ENCODE measurements at regions not wholly inside any gene's neighbourhood (a gene's known extent, or its start where the extent isn't known, plus 50 kb on each side); places are given as distances from the start of the nearest gene placed in this dataset.
"Not testable (repeated sequence)": the region's sequence is repeated elsewhere in the genome, so short reads cannot be mapped to it uniquely, and the experiment has no call there.

GRCh38 chr4:66014146-66014765, 344.0 kb upstream of the EPHA5 start:
- no peaks in the 10 kb centered on the region for H3K9me3 ChIP-seq (ENCODE audit: control insufficient read depth, low read length, poor library complexity, severe bottlenecking)
- Mint-ChIP-seq H3K27me3 (no peaks in the 10 kb centered on the region), H3K36me3 (ENCODE audit: low read depth) (no peaks in the 10 kb centered on the region), H3K27ac (no peak overlapping the region), H3K4me1 (no peaks in the 10 kb centered on the region), H3K4me3 (no peak overlapping the region)
- no peak for DNase-seq
- no peak for ATAC-seq

GRCh38 chr4:66000510-66001117, 330.3 kb upstream of the EPHA5 start:
- no peaks in the 10 kb centered on the region for H3K27me3 Mint-ChIP-seq
- no peak for ATAC-seq

GRCh38 chr4:65999518-65999871, 329.2 kb upstream of the EPHA5 start:
- Mint-ChIP-seq H3K27ac (no peak overlapping the region), H3K4me3 (no peak overlapping the region), H3K4me1 (no peaks in the 10 kb centered on the region), H3K27me3 (no peaks in the 10 kb centered on the region), H3K36me3 (ENCODE audit: low read depth) (no peaks in the 10 kb centered on the region)
- H3K9me3 ChIP-seq (ENCODE audit: control insufficient read depth, low read length, poor library complexity, severe bottlenecking) = no peaks in the 10 kb centered on the region
- ATAC-seq (no peak), DNase-seq (no peak)

More at GRCh38 chr4:66000510-66001117, 330.3 kb upstream of the EPHA5 start:
- Mint-ChIP-seq H3K27ac (no peak overlapping the region), H3K4me1 (no peaks in the 10 kb centered on the region), H3K36me3 (ENCODE audit: low read depth) (no peaks in the 10 kb centered on the region), H3K4me3 (no peak overlapping the region)
- no peak for DNase-seq
- H3K9me3 ChIP-seq (ENCODE audit: control insufficient read depth, low read length, poor library complexity, severe bottlenecking) = no peaks in the 10 kb centered on the region

- not testable (repeated sequence) for H3K4me3 Mint-ChIP-seq; DNase-seq; H3K4me1 Mint-ChIP-seq; H3K36me3 Mint-ChIP-seq (ENCODE audit: low read depth); H3K27ac Mint-ChIP-seq; H3K27me3 Mint-ChIP-seq; ATAC-seq; H3K9me3 ChIP-seq (ENCODE audit: control insufficient read depth, low read length, poor library complexity, severe bottlenecking)
Observed at GRCh38 chr4:65998807-65999517, 328.7 kb upstream of the EPHA5 start.

- no peaks in the 10 kb centered on the region for H3K27me3 Mint-ChIP-seq
- ATAC-seq (no peak), DNase-seq (no peak)
- no peak overlapping the region for H3K27ac Mint-ChIP-seq
- no peak overlapping the region for H3K4me3 Mint-ChIP-seq
- H3K4me1 Mint-ChIP-seq = no peaks in the 10 kb centered on the region
- no peaks in the 10 kb centered on the region for H3K9me3 ChIP-seq (ENCODE audit: control insufficient read depth, low read length, poor library complexity, severe bottlenecking)
- H3K36me3 Mint-ChIP-seq (ENCODE audit: low read depth) = no peaks in the 10 kb centered on the region
Observed at GRCh38 chr4:65983061-65983460, 312.8 kb upstream of the EPHA5 start.

- no peaks in the 10 kb centered on the region for H3K9me3 ChIP-seq (ENCODE audit: control insufficient read depth, low read length, poor library complexity, severe bottlenecking)
- no peak overlapping the region for H3K27ac Mint-ChIP-seq
Observed at GRCh38 chr4:65976287-65976686, 306.0 kb upstream of the EPHA5 start.

GRCh38 chr4:65973186-65973585, 302.9 kb upstream of the EPHA5 start:
- Mint-ChIP-seq H3K36me3 (ENCODE audit: low read depth) (no peaks in the 10 kb centered on the region), H3K27me3 (no peaks in the 10 kb centered on the region), H3K27ac (no peak overlapping the region), H3K4me3 (no peak overlapping the region), H3K4me1 (no peaks in the 10 kb centered on the region)
- DNase-seq = no peak
- H3K9me3 ChIP-seq (ENCODE audit: control insufficient read depth, low read length, poor library complexity, severe bottlenecking) = no peaks in the 10 kb centered on the region
- ATAC-seq = no peak

More at GRCh38 chr4:65976287-65976686, 306.0 kb upstream of the EPHA5 start:
- no peaks in the 10 kb centered on the region for H3K27me3 Mint-ChIP-seq
- no peak for ATAC-seq
- no peak for DNase-seq
- no peak overlapping the region for H3K4me3 Mint-ChIP-seq
- H3K4me1 Mint-ChIP-seq = no peaks in the 10 kb centered on the region
- no peaks in the 10 kb centered on the region for H3K36me3 Mint-ChIP-seq (ENCODE audit: low read depth)

- no peak for DNase-seq
- no peak for ATAC-seq
- no peaks in the 10 kb centered on the region for H3K9me3 ChIP-seq (ENCODE audit: control insufficient read depth, low read length, poor library complexity, severe bottlenecking)
- Mint-ChIP-seq H3K27me3 (no peaks in the 10 kb centered on the region), H3K4me3 (no peak overlapping the region), H3K27ac (no peak overlapping the region), H3K36me3 (ENCODE audit: low read depth) (no peaks in the 10 kb centered on the region), H3K4me1 (no peaks in the 10 kb centered on the region)
Observed at GRCh38 chr4:65971686-65972085, 301.4 kb upstream of the EPHA5 start.

GRCh38 chr4:65968831-65969558, 298.7 kb upstream of the EPHA5 start:
- no peak for ATAC-seq
- Mint-ChIP-seq H3K27ac (no peak overlapping the region), H3K36me3 (ENCODE audit: low read depth) (no peaks in the 10 kb centered on the region), H3K4me1 (no peaks in the 10 kb centered on the region), H3K4me3 (no peak overlapping the region), H3K27me3 (no peaks in the 10 kb centered on the region)
- no peaks in the 10 kb centered on the region for H3K9me3 ChIP-seq (ENCODE audit: control insufficient read depth, low read length, poor library complexity, severe bottlenecking)
- no peak for DNase-seq

- no peaks in the 10 kb centered on the region for H3K36me3 Mint-ChIP-seq (ENCODE audit: low read depth)
- no peak overlapping the region for H3K4me3 Mint-ChIP-seq
- H3K4me1 Mint-ChIP-seq = no peaks in the 10 kb centered on the region
- DNase-seq (no peak), ATAC-seq (no peak)
- H3K27ac Mint-ChIP-seq = no peak overlapping the region
- no peaks in the 10 kb centered on the region for H3K27me3 Mint-ChIP-seq
- H3K9me3 ChIP-seq (ENCODE audit: control insufficient read depth, low read length, poor library complexity, severe bottlenecking) = no peaks in the 10 kb centered on the region
Observed at GRCh38 chr4:65960751-65961150, 290.5 kb upstream of the EPHA5 start.

- H3K27ac Mint-ChIP-seq = no peak overlapping the region
- no peak overlapping the region for H3K4me3 Mint-ChIP-seq
- H3K36me3 Mint-ChIP-seq (ENCODE audit: low read depth) = no peaks in the 10 kb centered on the region
- H3K4me1 Mint-ChIP-seq = no peaks in the 10 kb centered on the region
- no peaks in the 10 kb centered on the region for H3K27me3 Mint-ChIP-seq
- H3K9me3 ChIP-seq (ENCODE audit: control insufficient read depth, low read length, poor library complexity, severe bottlenecking) = no peaks in the 10 kb centered on the region
- DNase-seq = no peak
- no peak for ATAC-seq
Observed at GRCh38 chr4:65954416-65954815, 284.1 kb upstream of the EPHA5 start.

GRCh38 chr4:65951177-65951576, 280.9 kb upstream of the EPHA5 start:
- H3K27me3 Mint-ChIP-seq = no peaks in the 10 kb centered on the region
- no peak for ATAC-seq
- H3K4me1 Mint-ChIP-seq = no peaks in the 10 kb centered on the region
- H3K9me3 ChIP-seq (ENCODE audit: control insufficient read depth, low read length, poor library complexity, severe bottlenecking) = no peaks in the 10 kb centered on the region
- H3K36me3 Mint-ChIP-seq (ENCODE audit: low read depth) = no peaks in the 10 kb centered on the region
- no peak overlapping the region for H3K4me3 Mint-ChIP-seq
- no peak overlapping the region for H3K27ac Mint-ChIP-seq
- DNase-seq = no peak

- Mint-ChIP-seq H3K27ac (no peak overlapping the region), H3K4me1 (no peaks in the 10 kb centered on the region), H3K27me3 (no peaks in the 10 kb centered on the region), H3K36me3 (ENCODE audit: low read depth) (no peaks in the 10 kb centered on the region), H3K4me3 (no peak overlapping the region)
- DNase-seq = no peak
- H3K9me3 ChIP-seq (ENCODE audit: control insufficient read depth, low read length, poor library complexity, severe bottlenecking) = no peaks in the 10 kb centered on the region
- no peak for ATAC-seq
Observed at GRCh38 chr4:65943076-65943475, 272.8 kb upstream of the EPHA5 start.
